ENCODE measurements at regions not wholly inside any gene's neighbourhood (a gene's known extent, or its start where the extent isn't known, plus 50 kb on each side); places are given as distances from the start of the nearest gene placed in this dataset.

DNA sequence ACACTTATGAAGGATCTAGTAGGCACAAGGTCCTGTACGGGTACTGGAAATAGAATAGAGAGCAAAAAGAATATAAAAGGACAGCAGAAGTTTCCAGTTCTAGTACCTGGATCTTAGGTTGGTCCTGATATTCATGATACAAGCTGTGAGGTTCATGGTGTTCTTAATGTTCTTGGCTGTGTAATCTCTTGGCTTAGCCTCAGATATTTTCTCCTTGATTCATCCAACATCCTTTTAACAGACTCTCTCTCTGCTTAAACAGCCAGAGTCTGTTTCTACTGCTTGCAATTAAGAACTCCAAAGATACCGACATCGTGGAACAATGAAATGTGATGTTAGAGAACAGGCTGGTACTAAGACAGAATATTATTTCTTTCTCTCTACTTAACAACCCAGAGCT, 49.9 kb downstream of the CNTN3 start:
- Histone ChIP-seq H3K4me1 (ENCODE audit: insufficient read depth, poor library complexity, severe bottlenecking) (no peaks in the 10 kb centered on the region), H3K9me3 (ENCODE audit: severe bottlenecking) (no peaks in the 10 kb centered on the region), H3K27me3 (ENCODE audit: insufficient read depth, poor library complexity, severe bottlenecking) (no peaks in the 10 kb centered on the region), H3K4me3 (ENCODE audit: severe bottlenecking) (no peak overlapping the region), H3K36me3 (ENCODE audit: low read depth) (no peaks in the 10 kb centered on the region), H3K27ac (ENCODE audit: poor library complexity, severe bottlenecking) (no peak overlapping the region)
- TF ChIP-seq, protein P1, sequence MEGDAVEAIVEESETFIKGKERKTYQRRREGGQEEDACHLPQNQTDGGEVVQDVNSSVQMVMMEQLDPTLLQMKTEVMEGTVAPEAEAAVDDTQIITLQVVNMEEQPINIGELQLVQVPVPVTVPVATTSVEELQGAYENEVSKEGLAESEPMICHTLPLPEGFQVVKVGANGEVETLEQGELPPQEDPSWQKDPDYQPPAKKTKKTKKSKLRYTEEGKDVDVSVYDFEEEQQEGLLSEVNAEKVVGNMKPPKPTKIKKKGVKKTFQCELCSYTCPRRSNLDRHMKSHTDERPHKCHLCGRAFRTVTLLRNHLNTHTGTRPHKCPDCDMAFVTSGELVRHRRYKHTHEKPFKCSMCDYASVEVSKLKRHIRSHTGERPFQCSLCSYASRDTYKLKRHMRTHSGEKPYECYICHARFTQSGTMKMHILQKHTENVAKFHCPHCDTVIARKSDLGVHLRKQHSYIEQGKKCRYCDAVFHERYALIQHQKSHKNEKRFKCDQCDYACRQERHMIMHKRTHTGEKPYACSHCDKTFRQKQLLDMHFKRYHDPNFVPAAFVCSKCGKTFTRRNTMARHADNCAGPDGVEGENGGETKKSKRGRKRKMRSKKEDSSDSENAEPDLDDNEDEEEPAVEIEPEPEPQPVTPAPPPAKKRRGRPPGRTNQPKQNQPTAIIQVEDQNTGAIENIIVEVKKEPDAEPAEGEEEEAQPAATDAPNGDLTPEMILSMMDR (IDR thresholded peaks at IDR 0.05; ENCODE audit: poor library complexity, severe bottlenecking) = no peak
- DNase-seq (ENCODE audit: low spot score) = no peak
- no peak for ATAC-seq (ENCODE audit: low read depth)

DNA sequence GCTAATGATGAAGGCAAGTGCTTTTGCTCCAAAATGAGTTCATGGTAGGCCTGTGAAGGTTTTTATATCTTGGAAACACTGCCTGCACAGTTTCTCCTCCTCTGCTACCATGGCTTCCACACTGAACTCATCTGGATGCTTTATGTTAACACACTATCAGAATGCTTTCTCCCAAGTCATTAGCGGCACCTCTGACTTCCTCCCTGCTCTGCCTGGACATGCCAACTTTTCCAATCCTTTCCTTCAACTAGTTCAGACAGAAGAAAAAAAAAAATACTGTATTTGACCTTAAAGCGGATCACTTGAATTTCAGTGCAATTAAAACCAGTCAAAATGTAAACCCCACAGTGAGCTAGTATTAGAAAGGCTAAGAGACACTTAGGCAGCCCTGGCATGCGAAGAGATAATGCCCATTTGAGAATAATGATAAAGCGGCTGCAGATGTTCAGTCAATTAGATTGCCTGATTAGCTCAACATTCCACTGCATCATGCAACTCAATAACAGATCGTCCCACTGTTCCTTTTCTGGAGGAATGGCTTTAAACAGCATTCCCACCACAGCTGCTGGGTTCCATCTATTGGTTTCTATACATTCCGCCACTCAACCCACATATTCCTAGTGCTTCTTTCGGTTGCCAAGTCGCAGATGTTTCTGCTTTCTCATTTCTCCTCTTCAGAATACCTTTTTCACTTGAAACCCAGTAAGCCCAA, 51.7 kb downstream of the CNTN3 start:
- H3K9me3 ChIP-seq (ENCODE audit: severe bottlenecking) = no peaks in the 10 kb centered on the region
- H3K36me3 ChIP-seq (ENCODE audit: low read depth) = no peaks in the 10 kb centered on the region
- no peak overlapping the region for H3K27ac ChIP-seq (ENCODE audit: poor library complexity, severe bottlenecking)
- no peaks in the 10 kb centered on the region for H3K27me3 ChIP-seq (ENCODE audit: insufficient read depth, poor library complexity, severe bottlenecking)
- ATAC-seq (ENCODE audit: low read depth) (no peak), DNase-seq (ENCODE audit: low spot score) (no peak)
- no peaks in the 10 kb centered on the region for H3K4me1 ChIP-seq (ENCODE audit: insufficient read depth, poor library complexity, severe bottlenecking)
- TF ChIP-seq, protein P1 (IDR thresholded peaks at IDR 0.05; ENCODE audit: poor library complexity, severe bottlenecking) = no peak
- H3K4me3 ChIP-seq (ENCODE audit: severe bottlenecking) = no peak overlapping the region

DNA sequence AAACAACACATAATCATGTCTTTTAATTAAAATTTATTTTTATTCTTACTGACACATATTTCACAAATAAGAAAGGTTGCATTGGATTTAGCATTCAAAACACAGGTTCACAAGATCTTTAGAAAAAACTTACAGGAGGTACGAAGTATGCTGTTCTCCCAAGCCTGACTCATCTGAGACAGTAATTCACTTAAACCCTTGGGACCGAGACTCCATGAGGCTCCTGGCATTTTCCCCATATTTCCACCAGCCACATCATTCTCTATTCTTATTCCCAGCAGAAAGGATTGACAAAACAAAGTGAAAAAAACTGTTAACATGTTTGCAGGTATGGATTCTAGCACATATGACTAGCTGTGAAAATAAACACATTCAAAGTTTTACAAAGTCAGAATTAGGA, 52.6 kb downstream of the CNTN3 start:
- no peaks in the 10 kb centered on the region for H3K27me3 ChIP-seq (ENCODE audit: insufficient read depth, poor library complexity, severe bottlenecking)
- H3K9me3 ChIP-seq (ENCODE audit: severe bottlenecking) = no peaks in the 10 kb centered on the region
- no peak for ATAC-seq (ENCODE audit: low read depth)

DNA sequence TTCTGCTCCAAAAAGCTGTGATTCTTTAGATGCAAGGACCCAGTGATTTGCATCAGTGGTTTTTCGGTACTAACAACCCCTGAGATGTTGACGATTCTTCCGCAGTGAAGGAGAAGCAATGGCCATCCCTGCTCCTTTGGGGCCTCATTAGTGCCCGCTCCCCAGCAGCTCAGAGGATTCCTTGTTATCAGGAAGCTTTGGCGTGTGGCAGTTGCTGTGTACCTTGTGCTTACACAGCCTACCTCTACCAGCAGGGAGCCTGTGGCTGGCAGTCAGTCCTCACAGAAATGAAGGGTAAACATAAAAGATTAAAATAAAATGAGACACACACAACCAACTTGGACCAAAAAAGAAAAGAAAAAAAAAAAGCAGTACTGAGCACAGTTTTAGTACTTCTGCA, 55.2 kb downstream of the CNTN3 start:
- Histone ChIP-seq H3K36me3 (ENCODE audit: low read depth) (no peaks in the 10 kb centered on the region), H3K4me3 (ENCODE audit: severe bottlenecking) (no peak overlapping the region), H3K27me3 (ENCODE audit: insufficient read depth, poor library complexity, severe bottlenecking) (no peaks in the 10 kb centered on the region), H3K9me3 (ENCODE audit: severe bottlenecking) (no peaks in the 10 kb centered on the region), H3K27ac (ENCODE audit: poor library complexity, severe bottlenecking) (no peak overlapping the region), H3K4me1 (ENCODE audit: insufficient read depth, poor library complexity, severe bottlenecking) (no peaks in the 10 kb centered on the region)
- ATAC-seq (ENCODE audit: low read depth) (no peak), DNase-seq (ENCODE audit: low spot score) (no peak)
- TF ChIP-seq, protein P1 (IDR thresholded peaks at IDR 0.05; ENCODE audit: poor library complexity, severe bottlenecking) = no peak

More for the DNA sequence above, 52.6 kb downstream of the CNTN3 start:
- Histone ChIP-seq H3K27ac (ENCODE audit: poor library complexity, severe bottlenecking) (no peak overlapping the region), H3K4me3 (ENCODE audit: severe bottlenecking) (no peak overlapping the region), H3K4me1 (ENCODE audit: insufficient read depth, poor library complexity, severe bottlenecking) (no peaks in the 10 kb centered on the region), H3K36me3 (ENCODE audit: low read depth) (no peaks in the 10 kb centered on the region)
- TF ChIP-seq, protein P1 (IDR thresholded peaks at IDR 0.05; ENCODE audit: poor library complexity, severe bottlenecking) = no peak
- DNase-seq (ENCODE audit: low spot score) = no peak

DNA sequence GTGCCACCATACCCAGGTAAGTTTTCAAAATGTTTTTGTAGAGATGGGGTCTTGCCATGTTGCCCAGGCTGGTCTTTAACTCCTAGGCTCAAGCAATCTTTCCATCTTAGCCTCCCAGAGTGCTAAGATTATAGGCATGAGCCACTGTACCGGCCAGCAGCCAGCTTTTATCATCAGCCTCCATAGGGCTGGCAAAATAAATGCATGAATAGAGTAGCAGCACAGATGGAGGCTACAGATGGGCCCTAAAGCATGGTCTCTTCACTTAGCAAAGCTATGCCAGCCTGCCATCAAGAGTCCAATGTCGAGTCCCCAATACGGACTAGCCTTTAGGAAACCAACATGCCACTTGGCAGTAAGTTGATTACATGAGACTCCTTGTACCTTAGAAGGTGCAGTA, 63.8 kb downstream of the CNTN3 start:
- no peak for ATAC-seq (ENCODE audit: low read depth)
- Histone ChIP-seq H3K4me1 (ENCODE audit: insufficient read depth, poor library complexity, severe bottlenecking) (no peaks in the 10 kb centered on the region), H3K27me3 (ENCODE audit: insufficient read depth, poor library complexity, severe bottlenecking) (no peaks in the 10 kb centered on the region), H3K4me3 (ENCODE audit: severe bottlenecking) (no peak overlapping the region), H3K9me3 (ENCODE audit: severe bottlenecking) (no peaks in the 10 kb centered on the region), H3K36me3 (ENCODE audit: low read depth) (no peaks in the 10 kb centered on the region), H3K27ac (ENCODE audit: poor library complexity, severe bottlenecking) (no peak overlapping the region)
- TF ChIP-seq, protein P1 (IDR thresholded peaks at IDR 0.05; ENCODE audit: poor library complexity, severe bottlenecking) = no peak
- no peak for DNase-seq (ENCODE audit: low spot score)

Data from RWPE2 (cell line).